ENCODE measurements at regions not wholly inside any gene's neighbourhood (a gene's known extent, or its start where the extent isn't known, plus 50 kb on each side); places are given as distances from the start of the nearest gene placed in this dataset.

DNA sequence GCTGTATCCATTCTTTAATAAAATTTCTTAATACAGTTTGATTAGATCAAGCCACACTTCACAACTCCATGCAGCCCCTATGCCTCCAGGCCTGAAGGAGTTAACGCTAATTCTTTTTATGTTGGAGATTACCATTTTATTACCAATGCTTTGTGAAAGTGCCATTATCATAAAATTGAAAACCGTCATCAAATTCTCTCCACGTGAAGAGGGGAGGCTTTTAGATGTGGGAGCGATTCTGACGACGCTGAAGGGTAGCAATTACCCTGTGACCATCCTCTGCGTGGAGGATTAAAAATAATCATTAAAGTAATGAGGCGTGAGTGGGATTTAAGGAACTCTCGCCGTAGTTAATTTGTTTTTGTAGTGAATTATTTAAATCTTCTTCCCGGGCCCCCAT, 278.8 kb downstream of the CRLF2 start:
- TF ChIP-seq POLR2AphosphoS5 (IDR thresholded peaks at IDR 0.05) (no peak), POLR2A (IDR thresholded peaks at IDR 0.05) (no peak)
- TF ChIP-seq, protein P1, sequence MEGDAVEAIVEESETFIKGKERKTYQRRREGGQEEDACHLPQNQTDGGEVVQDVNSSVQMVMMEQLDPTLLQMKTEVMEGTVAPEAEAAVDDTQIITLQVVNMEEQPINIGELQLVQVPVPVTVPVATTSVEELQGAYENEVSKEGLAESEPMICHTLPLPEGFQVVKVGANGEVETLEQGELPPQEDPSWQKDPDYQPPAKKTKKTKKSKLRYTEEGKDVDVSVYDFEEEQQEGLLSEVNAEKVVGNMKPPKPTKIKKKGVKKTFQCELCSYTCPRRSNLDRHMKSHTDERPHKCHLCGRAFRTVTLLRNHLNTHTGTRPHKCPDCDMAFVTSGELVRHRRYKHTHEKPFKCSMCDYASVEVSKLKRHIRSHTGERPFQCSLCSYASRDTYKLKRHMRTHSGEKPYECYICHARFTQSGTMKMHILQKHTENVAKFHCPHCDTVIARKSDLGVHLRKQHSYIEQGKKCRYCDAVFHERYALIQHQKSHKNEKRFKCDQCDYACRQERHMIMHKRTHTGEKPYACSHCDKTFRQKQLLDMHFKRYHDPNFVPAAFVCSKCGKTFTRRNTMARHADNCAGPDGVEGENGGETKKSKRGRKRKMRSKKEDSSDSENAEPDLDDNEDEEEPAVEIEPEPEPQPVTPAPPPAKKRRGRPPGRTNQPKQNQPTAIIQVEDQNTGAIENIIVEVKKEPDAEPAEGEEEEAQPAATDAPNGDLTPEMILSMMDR (IDR thresholded peaks at IDR 0.05 in 8 of 11, conservative IDR thresholded peaks at IDR 0.05 in 3 of 11), result no peak
